GM19035 (cell line): ENCODE measurements at regions not wholly inside any gene's neighbourhood (a gene's known extent, or its start where the extent isn't known, plus 50 kb on each side); places are given as distances from the start of the nearest gene placed in this dataset.
"Not testable (repeated sequence)": the region's sequence is repeated elsewhere in the genome, so short reads cannot be mapped to it uniquely, and the experiment has no call there.

Experiments
- ATAC-seq: cut with Tn5 transposase; IDR thresholded peaks from one replicate; pipeline ENCODE4 v1.9.1; 2021; ENCODE audit not compliant: unreplicated experiment

DNA sequence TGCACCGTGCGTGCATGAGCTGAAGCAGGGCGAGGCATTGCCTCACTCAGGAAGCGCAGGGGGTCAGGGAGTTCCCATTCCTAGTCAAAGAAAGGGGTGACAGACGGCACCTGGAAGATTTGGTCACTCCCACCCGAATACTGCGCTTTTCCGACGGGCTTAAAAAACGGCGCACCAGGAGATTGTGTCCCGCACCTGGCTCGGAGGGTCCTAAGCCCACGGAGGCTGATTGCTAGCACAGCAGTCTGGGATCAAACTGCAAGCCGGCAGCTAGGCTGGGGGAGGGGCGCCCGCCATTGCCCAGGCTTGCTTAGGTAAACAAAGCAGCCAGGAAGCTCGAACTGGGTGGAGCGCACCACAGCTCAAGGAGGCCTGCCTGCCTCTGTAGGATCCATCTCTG is 85.6 kb upstream of the TSLP start:
- ATAC-seq: not testable (repeated sequence)

DNA sequence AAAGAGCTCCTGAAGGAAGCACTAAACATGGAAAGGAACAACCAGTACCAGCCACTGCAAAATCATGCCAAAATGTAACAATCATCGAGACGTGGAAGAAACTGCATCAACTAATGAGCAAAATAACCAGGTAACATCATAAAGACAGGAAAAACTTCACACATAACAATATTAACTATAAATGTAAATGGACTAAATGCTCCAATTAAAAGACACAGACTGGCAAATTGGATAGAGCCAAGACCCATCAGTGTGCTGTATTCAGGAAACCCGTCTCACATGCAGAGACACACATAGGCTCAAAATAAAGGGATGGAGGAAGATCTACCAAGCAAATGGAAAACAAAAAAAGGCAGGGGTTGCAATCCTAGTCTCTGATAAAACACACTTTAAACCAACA is 83.9 kb upstream of the TSLP start:
- not testable (repeated sequence) for ATAC-seq

DNA sequence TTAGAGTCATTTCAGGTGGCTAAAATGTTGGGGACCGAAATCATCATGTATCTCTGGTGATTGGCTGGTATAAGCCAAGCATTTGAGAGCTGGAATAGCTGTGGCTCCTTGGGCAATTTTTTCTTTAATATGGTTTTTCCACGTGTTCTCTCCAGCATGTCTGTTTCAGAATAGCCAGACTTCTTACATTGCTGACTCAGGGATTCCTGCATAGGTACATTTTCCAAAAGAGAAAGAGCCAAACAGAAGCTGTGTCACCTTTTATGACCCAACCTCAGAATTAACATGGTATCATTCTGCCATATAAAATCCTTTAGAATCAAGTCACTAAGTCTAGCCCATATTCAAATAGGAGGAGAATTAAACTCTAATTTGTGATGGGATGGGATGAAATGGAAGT is 74.8 kb upstream of the TSLP start:
- no peak for ATAC-seq

DNA sequence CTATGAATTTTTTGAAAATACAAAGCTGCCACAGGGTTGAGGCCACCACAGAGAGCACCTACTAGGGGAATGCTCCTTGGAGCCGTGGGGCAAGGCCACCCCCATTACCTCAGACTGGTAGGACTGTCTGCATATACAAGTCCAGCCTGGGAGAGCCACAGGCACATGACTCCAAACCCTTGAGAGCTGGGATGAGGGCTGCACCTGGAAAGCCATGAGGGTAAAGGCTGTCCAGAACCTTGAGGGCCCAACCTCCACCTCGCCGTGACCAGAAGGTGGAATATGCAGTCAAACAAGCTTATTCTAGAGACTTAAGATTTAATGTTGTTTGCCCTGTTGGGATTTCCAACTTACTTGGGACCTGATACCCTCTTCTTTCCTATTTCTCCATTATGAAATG is 69.5 kb upstream of the TSLP start:
- no peak for ATAC-seq

DNA sequence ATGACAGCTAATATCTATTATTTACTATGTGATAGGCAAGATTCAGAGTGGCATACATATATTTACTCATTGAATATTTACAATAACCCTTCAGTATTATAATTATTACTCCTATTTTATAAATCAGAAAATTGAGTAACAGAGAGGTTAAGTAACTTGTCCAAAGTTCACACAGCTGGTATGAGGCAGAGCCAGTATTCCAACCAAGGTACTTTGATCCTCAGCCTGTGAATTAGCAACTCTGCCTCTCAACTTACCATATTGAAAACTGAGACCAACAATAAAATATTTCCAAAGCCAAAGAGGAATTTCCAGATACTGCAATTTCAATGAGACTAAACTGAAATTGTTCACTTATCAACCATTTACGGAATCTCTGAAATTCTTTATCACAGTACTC is 67.9 kb upstream of the TSLP start:
- no peak for ATAC-seq

DNA sequence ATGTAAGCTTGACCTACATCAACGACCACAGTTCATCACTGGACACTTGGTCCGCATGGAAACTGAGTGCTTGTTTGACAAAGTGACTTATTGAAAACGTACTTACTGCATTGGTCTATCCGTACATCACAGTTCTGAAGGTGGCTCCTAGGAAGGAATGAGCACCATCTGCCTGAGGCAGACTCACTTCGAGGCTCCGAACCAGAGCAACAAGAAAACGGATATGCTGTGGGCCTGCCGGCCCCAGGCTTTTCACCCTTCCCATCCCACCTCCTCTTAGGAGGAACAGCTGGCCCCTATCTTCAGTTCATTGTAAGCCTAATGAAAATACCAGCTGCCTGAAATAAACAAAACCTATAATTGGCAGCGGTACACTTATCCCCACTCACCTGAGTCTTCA is 67.2 kb upstream of the TSLP start:
- no peak for ATAC-seq

DNA sequence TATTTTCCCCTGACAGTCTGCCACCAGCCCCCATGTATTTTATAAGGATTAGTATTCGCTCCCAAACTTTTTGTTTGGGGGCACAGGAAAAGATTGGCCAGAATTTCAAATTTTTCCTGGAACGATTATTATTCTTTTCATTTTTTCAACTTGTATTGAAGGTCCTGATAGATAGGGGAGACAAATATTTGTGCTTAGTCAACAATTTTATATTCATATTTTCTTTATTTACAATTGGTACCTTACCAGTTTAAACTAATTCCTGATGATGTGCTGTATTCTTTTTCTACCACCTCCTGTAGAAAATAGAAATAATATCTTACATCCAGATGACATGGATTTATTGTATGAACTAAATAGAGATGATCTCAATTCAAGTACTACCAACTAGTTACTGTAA is 60.7 kb upstream of the TSLP start:
- ATAC-seq: no peak

DNA sequence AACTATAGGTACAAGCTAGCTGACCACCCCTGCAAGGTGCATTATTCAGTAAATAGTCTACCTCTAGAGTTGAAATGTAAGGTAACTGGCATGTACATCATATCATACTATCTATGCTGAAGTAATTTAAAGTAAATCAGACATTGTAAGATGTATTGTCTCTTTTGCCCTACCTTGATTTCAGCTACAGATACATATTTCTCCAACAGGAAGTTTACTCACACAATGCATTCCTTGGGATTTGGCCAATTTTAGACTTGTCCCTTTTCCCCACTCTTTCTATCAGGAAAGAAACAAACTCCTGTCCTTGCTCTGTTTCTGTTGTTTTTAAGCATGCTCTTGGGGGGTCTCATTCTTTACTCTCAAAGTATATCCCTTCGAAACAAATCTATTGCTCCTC is 58.5 kb upstream of the TSLP start:
- no peak for ATAC-seq

DNA sequence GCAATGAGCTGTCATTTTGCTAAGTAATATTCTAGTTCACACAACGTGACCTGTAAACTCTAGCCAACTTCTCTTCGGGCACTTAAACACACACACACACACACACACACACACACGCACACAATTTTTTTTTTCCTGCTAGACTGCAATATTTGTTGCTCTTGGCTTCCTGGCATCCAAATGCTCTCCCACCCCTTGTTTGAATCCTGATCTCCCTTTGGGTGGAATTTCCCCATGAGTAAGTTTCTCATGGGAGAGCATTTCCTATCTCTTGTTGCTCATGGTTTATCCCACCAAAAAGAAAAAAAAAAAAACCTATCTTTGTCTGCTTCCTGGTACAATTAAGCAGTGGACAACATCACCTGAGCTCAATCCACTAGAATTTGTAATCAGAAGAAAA is 54.7 kb upstream of the TSLP start:
- no peak for ATAC-seq

DNA sequence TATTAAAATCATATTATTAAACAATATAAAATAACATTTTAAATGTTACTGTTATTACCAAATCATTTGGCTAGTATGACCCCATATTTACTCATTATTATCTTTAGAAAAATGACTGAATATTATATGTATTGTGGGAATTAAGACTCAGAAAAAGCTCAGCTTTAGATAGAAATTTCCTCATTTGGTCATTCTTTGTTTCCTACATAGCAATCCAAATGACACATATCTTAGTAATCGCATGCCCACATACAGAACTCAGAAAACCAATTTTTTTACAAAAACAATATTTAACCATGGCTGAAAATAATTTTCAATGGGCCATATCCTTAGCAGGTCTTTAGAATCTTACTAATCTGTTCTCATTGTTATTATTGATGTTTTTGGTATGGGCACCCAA is 53.8 kb upstream of the TSLP start:
- ATAC-seq: no peak
